BLaER1 (cell line): ENCODE measurements at regions not wholly inside any gene's neighbourhood (a gene's known extent, or its start where the extent isn't known, plus 50 kb on each side); places are given as distances from the start of the nearest gene placed in this dataset.
A peak's percentile ranks its signal among the peaks of the same experiment; 100 is the strongest.

Source experiments
- H3K27ac ChIP-seq: shearing (Covaris generic); formaldehyde crosslinking; 2 replicates; pipeline ENCODE4 v1.8.1; 2022
- H3K27me3 ChIP-seq: shearing (Covaris generic); formaldehyde crosslinking; 2 replicates; pipeline ENCODE4 v1.8.1; 2022
- H3K36me3 ChIP-seq: shearing (Covaris generic); formaldehyde crosslinking; 2 replicates; pipeline ENCODE4 v1.8.1; 2022
- H3K4me1 ChIP-seq: shearing (Covaris generic); formaldehyde crosslinking; 2 replicates; pipeline ENCODE4 v1.8.1; 2022
- H3K4me2 ChIP-seq: shearing (Covaris generic); formaldehyde crosslinking; 2 replicates; pipeline ENCODE4 v1.8.1; 2022
- H3K4me3 ChIP-seq: shearing (Covaris generic); formaldehyde crosslinking; 2 replicates; pipeline ENCODE4 v1.8.1; 2022
- H3K9ac ChIP-seq: shearing (Covaris generic); formaldehyde crosslinking; 2 replicates; pipeline ENCODE4 v1.8.1; 2022
- H3K9me3 ChIP-seq: shearing (Covaris generic); formaldehyde crosslinking; 2 replicates; pipeline ENCODE4 v1.8.1; 2022
- H4K20me1 ChIP-seq: shearing (Covaris generic); formaldehyde crosslinking; 2 replicates; pipeline ENCODE4 v1.8.1; 2022
- Cebpa-rat ChIP-seq: shearing (Covaris generic); IDR thresholded peaks from 2 replicates; pipeline ENCODE4 v1.8.1; 2022

GRCh38 chr5:139733698-139734538 is 61.7 kb upstream of the PSD2 start:
- Histone ChIP-seq H3K4me1 (peaks cover 50% of the 10 kb centered on the region), H3K27me3 (no peaks in the 10 kb centered on the region), H3K9me3 (no peaks in the 10 kb centered on the region), H3K4me2 (peak overlapping the region; percentile 68), H4K20me1 (no peaks in the 10 kb centered on the region), H3K4me3 (no peak overlapping the region), H3K27ac (peak overlapping the region; percentile 72), H3K36me3 (no peaks in the 10 kb centered on the region), H3K9ac (peak overlapping the region; percentile 48)
- TF ChIP-seq Cebpa-rat = no peak

- TF ChIP-seq Cebpa-rat = no peak
- no peaks in the 10 kb centered on the region for H3K36me3 ChIP-seq
- H4K20me1 ChIP-seq = no peaks in the 10 kb centered on the region
- no peaks in the 10 kb centered on the region for H3K27me3 ChIP-seq
- peak overlapping the region; percentile 72; the same call in 1 of the 2 replicates for H3K27ac ChIP-seq
- H3K4me1 ChIP-seq = peaks cover 56% of the 10 kb centered on the region
- H3K4me3 ChIP-seq = no peak overlapping the region
- peak overlapping the region; percentile 68 for H3K4me2 ChIP-seq
- no peak overlapping the region for H3K9ac ChIP-seq
- no peaks in the 10 kb centered on the region for H3K9me3 ChIP-seq
Measured at GRCh38 chr5:139734539-139734916, 61.1 kb upstream of the PSD2 start.

GRCh38 chr5:139738193-139739149 is 57.1 kb upstream of the PSD2 start:
- H4K20me1 ChIP-seq = no peaks in the 10 kb centered on the region
- no peaks in the 10 kb centered on the region for H3K9me3 ChIP-seq
- no peak for TF ChIP-seq Cebpa-rat
- peak overlapping the region; percentile 99 for H3K4me2 ChIP-seq
- no peaks in the 10 kb centered on the region for H3K36me3 ChIP-seq
- no peaks in the 10 kb centered on the region for H3K27me3 ChIP-seq
- peaks cover 78% of the 10 kb centered on the region for H3K4me1 ChIP-seq
- H3K4me3 ChIP-seq = no peak overlapping the region
- peak overlapping the region; percentile 67; the same call in 1 of the 2 replicates for H3K9ac ChIP-seq
- H3K27ac ChIP-seq = peak overlapping the region; percentile 97

DNA sequence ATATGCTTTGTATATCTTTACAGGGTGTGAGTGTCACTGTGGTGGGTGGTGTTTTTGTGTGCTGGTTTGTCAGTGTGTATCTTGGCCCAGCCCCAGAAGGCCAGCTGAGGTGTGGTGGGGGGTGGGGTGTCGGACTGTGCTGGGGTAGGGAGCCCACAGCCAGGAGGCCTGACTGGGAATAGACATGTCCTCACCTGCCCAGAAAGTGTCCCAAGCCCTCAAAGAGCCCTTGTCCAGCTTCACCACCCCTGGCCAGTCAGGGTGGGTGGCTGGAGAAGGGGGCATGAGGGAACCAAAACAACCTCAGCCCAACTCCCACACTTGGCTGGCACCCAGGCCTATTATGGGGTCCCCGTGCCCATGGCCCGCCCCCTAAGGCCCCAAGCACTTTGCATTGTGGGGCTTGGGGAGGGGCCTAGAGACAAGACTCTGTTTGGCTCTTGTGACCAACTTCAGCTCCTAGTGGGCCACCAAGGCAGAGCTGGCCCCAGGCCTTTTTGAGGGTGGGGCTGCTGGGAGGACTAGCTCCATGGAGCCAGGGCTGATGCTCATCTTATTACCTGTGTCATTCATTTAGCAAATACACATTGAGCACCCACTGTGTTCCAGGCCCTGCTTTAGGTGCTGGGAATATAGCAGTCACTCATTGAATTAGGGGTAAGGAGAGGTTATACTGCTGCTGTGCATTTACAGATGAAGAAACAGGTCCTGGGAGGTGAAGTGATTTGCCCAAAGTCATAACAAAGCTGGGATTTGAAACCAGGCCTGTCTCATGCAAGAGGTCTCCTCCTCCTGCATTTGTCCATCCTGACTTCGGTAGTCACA is 56.2 kb upstream of the PSD2 start:
- peak overlapping the region; percentile 97 for H3K27ac ChIP-seq
- TF ChIP-seq Cebpa-rat = no peak
- H3K4me3 ChIP-seq = no peak overlapping the region
- H3K4me1 ChIP-seq = peaks cover 78% of the 10 kb centered on the region
- no peaks in the 10 kb centered on the region for H4K20me1 ChIP-seq
- H3K9me3 ChIP-seq = no peaks in the 10 kb centered on the region
- H3K9ac ChIP-seq = peak overlapping the region; percentile 67; the same call in 1 of the 2 replicates
- no peaks in the 10 kb centered on the region for H3K36me3 ChIP-seq
- H3K4me2 ChIP-seq = peak overlapping the region; percentile 99
- no peaks in the 10 kb centered on the region for H3K27me3 ChIP-seq

DNA sequence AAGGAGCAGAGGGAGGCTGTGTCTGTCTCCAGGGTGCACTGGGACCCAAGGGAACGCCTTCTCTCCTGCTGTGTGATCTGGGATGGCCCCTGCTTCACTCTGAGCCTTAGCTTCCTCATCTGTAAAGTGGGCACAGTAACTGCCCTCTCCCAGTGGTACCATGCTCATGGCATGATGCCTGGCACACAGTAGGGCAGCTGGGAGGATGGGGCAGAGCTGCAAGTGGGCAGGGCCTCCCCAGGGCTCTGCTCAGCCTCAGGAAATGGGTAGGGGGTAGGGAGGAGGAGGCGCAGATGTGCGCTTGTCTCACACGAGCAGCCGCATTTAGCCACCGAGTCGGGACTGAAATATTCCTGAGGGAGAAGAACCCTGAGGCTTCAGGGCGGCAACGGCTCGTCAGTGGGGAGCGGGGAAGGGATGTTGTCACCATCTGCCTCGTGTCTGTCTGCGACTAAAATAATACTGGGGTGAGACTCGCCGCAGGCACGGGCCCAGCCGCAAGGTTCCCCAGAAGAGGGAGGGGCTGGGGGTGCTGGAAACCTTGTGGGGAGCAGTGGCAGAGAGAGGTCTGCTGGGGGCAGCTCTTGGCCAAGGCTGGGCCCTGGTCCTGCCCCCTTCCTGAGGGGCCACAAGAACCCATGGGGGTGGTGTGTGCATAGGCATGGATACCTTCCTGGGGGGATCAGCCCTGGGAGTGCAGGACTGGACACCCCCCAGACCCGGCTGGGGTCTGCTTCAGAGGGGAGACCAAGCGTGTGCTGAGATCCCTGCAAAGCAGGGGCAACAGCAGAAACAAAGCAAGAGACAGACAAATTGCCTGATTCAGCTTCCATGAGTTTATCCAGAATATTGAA is 55.2 kb upstream of the PSD2 start:
- Histone ChIP-seq H3K27me3 (no peaks in the 10 kb centered on the region), H3K4me1 (peaks cover 79% of the 10 kb centered on the region), H3K36me3 (no peaks in the 10 kb centered on the region), H3K9me3 (no peaks in the 10 kb centered on the region), H3K4me2 (peak overlapping the region; percentile 99), H3K9ac (peak overlapping the region; percentile 78), H4K20me1 (no peaks in the 10 kb centered on the region), H3K27ac (peak overlapping the region; percentile 97), H3K4me3 (peak overlapping the region; percentile 53)
- no peak for TF ChIP-seq Cebpa-rat

GRCh38 chr5:139740992-139741672 is 54.5 kb upstream of the PSD2 start:
- Histone ChIP-seq H3K4me2 (peak overlapping the region; percentile 99), H3K4me1 (peaks cover 87% of the 10 kb centered on the region), H4K20me1 (no peaks in the 10 kb centered on the region), H3K27me3 (no peaks in the 10 kb centered on the region), H3K9me3 (no peaks in the 10 kb centered on the region), H3K4me3 (peak overlapping the region; percentile 53), H3K36me3 (no peaks in the 10 kb centered on the region), H3K9ac (peak overlapping the region; percentile 78), H3K27ac (peak overlapping the region; percentile 97)
- TF ChIP-seq Cebpa-rat = no peak

GRCh38 chr5:139741823-139742172 is 53.8 kb upstream of the PSD2 start:
- H3K27me3 ChIP-seq = no peaks in the 10 kb centered on the region
- peak overlapping the region; percentile 97 for H3K27ac ChIP-seq
- peak overlapping the region; percentile 78 for H3K9ac ChIP-seq
- H3K4me3 ChIP-seq = peak overlapping the region; percentile 43
- H3K9me3 ChIP-seq = no peaks in the 10 kb centered on the region
- TF ChIP-seq Cebpa-rat = no peak
- no peaks in the 10 kb centered on the region for H3K36me3 ChIP-seq
- H3K4me2 ChIP-seq = peak overlapping the region; percentile 99
- H3K4me1 ChIP-seq = peaks cover 94% of the 10 kb centered on the region
- H4K20me1 ChIP-seq = no peaks in the 10 kb centered on the region

DNA sequence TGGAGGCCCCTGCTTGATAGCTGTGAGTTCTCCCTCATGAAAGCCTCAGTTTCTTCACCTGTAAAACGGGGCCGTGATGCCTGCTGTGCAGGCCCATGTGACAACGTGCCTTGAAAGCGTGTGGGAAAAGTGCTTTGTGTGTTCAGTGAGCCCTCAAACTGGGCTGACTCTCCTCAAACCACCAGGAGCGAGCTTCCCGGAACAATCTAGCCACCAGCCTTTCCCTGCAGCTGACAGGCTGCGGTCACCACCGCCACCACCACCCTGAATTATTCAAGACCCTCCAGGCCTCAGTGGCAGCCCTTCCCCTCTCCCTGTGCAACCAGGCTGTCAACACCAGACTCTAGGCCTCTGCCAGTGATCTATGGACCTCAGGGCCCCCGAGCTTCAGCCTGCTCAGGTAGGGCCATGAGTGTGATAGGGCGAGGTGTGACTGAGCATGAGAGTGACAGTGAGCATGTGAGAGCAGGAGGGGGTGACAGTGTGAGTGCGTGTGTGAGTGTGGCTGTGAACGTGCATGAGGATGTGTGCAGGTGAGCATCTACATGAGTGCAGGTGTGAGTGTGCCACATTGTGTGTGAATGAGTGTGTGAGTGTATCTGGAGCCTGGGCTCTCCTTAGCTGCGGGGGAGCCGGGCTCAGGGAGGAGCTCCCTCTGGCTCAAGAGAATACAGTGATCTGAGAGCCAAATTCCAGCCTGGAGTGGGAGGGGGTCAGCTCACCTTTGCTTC is 53.3 kb upstream of the PSD2 start:
- no peaks in the 10 kb centered on the region for H3K36me3 ChIP-seq
- H3K9me3 ChIP-seq = no peaks in the 10 kb centered on the region
- peak overlapping the region; percentile 43; the same call in 1 of the 2 replicates for H3K4me3 ChIP-seq
- no peaks in the 10 kb centered on the region for H3K27me3 ChIP-seq
- TF ChIP-seq Cebpa-rat = no peak
- no peaks in the 10 kb centered on the region for H4K20me1 ChIP-seq
- peak overlapping the region; percentile 97 for H3K27ac ChIP-seq
- H3K9ac ChIP-seq = peak overlapping the region; percentile 78
- H3K4me1 ChIP-seq = peaks cover 96% of the 10 kb centered on the region
- H3K4me2 ChIP-seq = peak overlapping the region; percentile 99
